ENCODE measurements at regions not wholly inside any gene's neighbourhood (a gene's known extent, or its start where the extent isn't known, plus 50 kb on each side); places are given as distances from the start of the nearest gene placed in this dataset.

- no peak for TF ChIP-seq TCF7L2 (IDR thresholded peaks at IDR 0.05; ENCODE audit: low read depth, low read length)
- ChIA-PET POLR2A (interaction anchor here (0.6 kb wide), 1 partner anchor 167 kb away, joined by 3 read pairs; no protein-coding TSS in a partner anchor), CTCF (no interaction called here)
- Histone ChIP-seq H3K27me3 (ENCODE audit: control insufficient read depth, insufficient read depth, low read length) (no peaks in the 10 kb centered on the region), H3K27ac (ENCODE audit: low read length) (no peak overlapping the region), H3K4me3 (ENCODE audit: low read depth in 2 of 2, low read length in 2 of 2) (no peak overlapping the region), H3K9me3 (ENCODE audit: control insufficient read depth, insufficient read depth, low read depth, low read length) (no peaks in the 10 kb centered on the region), H3K4me1 (ENCODE audit: control insufficient read depth, insufficient read depth, low read length) (no peaks in the 10 kb centered on the region), H3K36me3 (ENCODE audit: control insufficient read depth, insufficient read depth, low read length) (no peaks in the 10 kb centered on the region)
- DNase-seq (ENCODE audit: low read depth, low spot score) (no peak), ATAC-seq (no peak)
- no TSS peak for BruUV-seq (replicated peaks)
- intact Hi-C loops (cut with micrococcal nuclease; ENCODE audit: unreplicated experiment) = no loop called here
- in situ Hi-C loops (cut with HindIII; ENCODE audit: low pct_unique_long_range_greater_than_20kb, low sequenced_read_pairs) = no loop called here
Observed at GRCh38 chr2:180482696-180483095, 475.6 kb upstream of the CWC22 start.

- H3K36me3 ChIP-seq (ENCODE audit: control insufficient read depth, insufficient read depth, low read length) = no peaks in the 10 kb centered on the region
- H3K27ac ChIP-seq (ENCODE audit: low read length) = no peak overlapping the region
- ChIA-PET CTCF (no interaction called here), POLR2A (interaction anchor here (0.6 kb wide), 1 partner anchor 167 kb away, joined by 3 read pairs; no protein-coding TSS in a partner anchor)
- no peak overlapping the region for H3K4me3 ChIP-seq (ENCODE audit: low read depth in 2 of 2, low read length in 2 of 2)
- no peak for TF ChIP-seq TCF7L2 (IDR thresholded peaks at IDR 0.05; ENCODE audit: low read depth, low read length)
- TF ChIP-seq REST (IDR thresholded peaks at IDR 0.05; ENCODE audit: insufficient read depth in 1 of 2, low read depth in 2 of 2, low read length in 1 of 2) = no peak
- no peak for TF ChIP-seq SIN3A (IDR thresholded peaks at IDR 0.05; ENCODE audit: borderline replicate concordance, insufficient read depth, low read depth, low read length)
- no peak for TF ChIP-seq POLR2AphosphoS5 (IDR thresholded peaks at IDR 0.05; ENCODE audit: low read depth, low read length)
- no peak for TF ChIP-seq CTCF (IDR thresholded peaks at IDR 0.05)
- in situ Hi-C loops (cut with HindIII; ENCODE audit: low pct_unique_long_range_greater_than_20kb, low sequenced_read_pairs) = no loop called here
- ATAC-seq (no peak), DNase-seq (ENCODE audit: low read depth, low spot score) (no peak)
- no peaks in the 10 kb centered on the region for H3K9me3 ChIP-seq (ENCODE audit: control insufficient read depth, insufficient read depth, low read depth, low read length)
- BruUV-seq (replicated peaks) = no TSS peak
- H3K4me1 ChIP-seq (ENCODE audit: control insufficient read depth, insufficient read depth, low read length) = no peaks in the 10 kb centered on the region
- intact Hi-C loops (cut with micrococcal nuclease; ENCODE audit: unreplicated experiment) = no loop called here
- no peaks in the 10 kb centered on the region for H3K27me3 ChIP-seq (ENCODE audit: control insufficient read depth, insufficient read depth, low read length)
Observed at GRCh38 chr2:180481998-180482397, 474.9 kb upstream of the CWC22 start.

GRCh38 chr2:180478883-180479282, 471.8 kb upstream of the CWC22 start:
- intact Hi-C loops (cut with micrococcal nuclease; ENCODE audit: unreplicated experiment) (no loop called here), in situ Hi-C loops (cut with HindIII; ENCODE audit: low pct_unique_long_range_greater_than_20kb, low sequenced_read_pairs) (no loop called here)
- TF ChIP-seq CTCF (IDR thresholded peaks at IDR 0.05) = no peak
- TF ChIP-seq SIN3A (IDR thresholded peaks at IDR 0.05; ENCODE audit: borderline replicate concordance, insufficient read depth, low read depth, low read length) = no peak
- TF ChIP-seq POLR2AphosphoS5 (IDR thresholded peaks at IDR 0.05; ENCODE audit: low read depth, low read length) = no peak
- no peak for TF ChIP-seq REST (IDR thresholded peaks at IDR 0.05; ENCODE audit: insufficient read depth in 1 of 2, low read depth in 2 of 2, low read length in 1 of 2)
- no peak for TF ChIP-seq TCF7L2 (IDR thresholded peaks at IDR 0.05; ENCODE audit: low read depth, low read length)
- Histone ChIP-seq H3K4me1 (ENCODE audit: control insufficient read depth, insufficient read depth, low read length) (no peaks in the 10 kb centered on the region), H3K27ac (ENCODE audit: low read length) (no peak overlapping the region), H3K4me3 (ENCODE audit: low read depth in 2 of 2, low read length in 2 of 2) (no peak overlapping the region), H3K9me3 (ENCODE audit: control insufficient read depth, insufficient read depth, low read depth, low read length) (no peaks in the 10 kb centered on the region), H3K36me3 (ENCODE audit: control insufficient read depth, insufficient read depth, low read length) (no peaks in the 10 kb centered on the region), H3K27me3 (ENCODE audit: control insufficient read depth, insufficient read depth, low read length) (no peaks in the 10 kb centered on the region)
- BruUV-seq (replicated peaks) = no TSS peak
- POLR2A ChIA-PET = no interaction called here
- ATAC-seq (no peak), DNase-seq (ENCODE audit: low read depth, low spot score) (no peak)
- CTCF ChIA-PET = no interaction called here
